GM12875 (cell line): ENCODE measurements at regions not wholly inside any gene's neighbourhood (a gene's known extent, or its start where the extent isn't known, plus 50 kb on each side); places are given as distances from the start of the nearest gene placed in this dataset.

Experiments
- H3K4me3 ChIP-seq: one replicate; pipeline ENCODE4 v1.5.1; 2011; ENCODE audit warnings: low read depth, low read length, control low read depth
- TF ChIP-seq, protein P1 (sequence below): IDR thresholded peaks from 2 replicates; pipeline ENCODE4 v1.5.1; 2011; ENCODE audit warnings: low read depth, mild to moderate bottlenecking, control low read depth, inconsistent platforms, low read length, moderate library complexity, borderline replicate concordance; ENCODE audit not compliant: insufficient read depth

DNA sequence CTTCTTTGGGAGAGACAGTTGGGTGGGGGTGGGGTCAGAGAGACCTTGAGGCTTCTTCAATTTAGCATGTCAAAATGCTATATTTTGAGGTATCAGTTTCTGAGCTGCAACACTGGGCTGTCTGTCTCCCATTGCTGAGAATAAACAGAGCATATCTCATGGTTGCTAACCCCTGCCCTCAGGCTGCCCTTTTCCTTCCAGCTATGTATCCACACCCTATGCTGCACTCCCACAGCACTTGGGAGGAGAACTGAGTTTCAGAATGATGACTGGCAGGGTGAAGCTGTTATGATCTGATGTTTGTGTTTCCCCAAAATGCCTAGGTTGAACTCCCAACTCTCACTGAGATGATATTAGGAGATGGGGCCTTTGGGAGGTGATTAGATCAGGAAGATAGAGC, 794.0 kb downstream of the RNF144A start:
- H3K4me3 ChIP-seq: no peak overlapping the region
- TF ChIP-seq, protein P1, sequence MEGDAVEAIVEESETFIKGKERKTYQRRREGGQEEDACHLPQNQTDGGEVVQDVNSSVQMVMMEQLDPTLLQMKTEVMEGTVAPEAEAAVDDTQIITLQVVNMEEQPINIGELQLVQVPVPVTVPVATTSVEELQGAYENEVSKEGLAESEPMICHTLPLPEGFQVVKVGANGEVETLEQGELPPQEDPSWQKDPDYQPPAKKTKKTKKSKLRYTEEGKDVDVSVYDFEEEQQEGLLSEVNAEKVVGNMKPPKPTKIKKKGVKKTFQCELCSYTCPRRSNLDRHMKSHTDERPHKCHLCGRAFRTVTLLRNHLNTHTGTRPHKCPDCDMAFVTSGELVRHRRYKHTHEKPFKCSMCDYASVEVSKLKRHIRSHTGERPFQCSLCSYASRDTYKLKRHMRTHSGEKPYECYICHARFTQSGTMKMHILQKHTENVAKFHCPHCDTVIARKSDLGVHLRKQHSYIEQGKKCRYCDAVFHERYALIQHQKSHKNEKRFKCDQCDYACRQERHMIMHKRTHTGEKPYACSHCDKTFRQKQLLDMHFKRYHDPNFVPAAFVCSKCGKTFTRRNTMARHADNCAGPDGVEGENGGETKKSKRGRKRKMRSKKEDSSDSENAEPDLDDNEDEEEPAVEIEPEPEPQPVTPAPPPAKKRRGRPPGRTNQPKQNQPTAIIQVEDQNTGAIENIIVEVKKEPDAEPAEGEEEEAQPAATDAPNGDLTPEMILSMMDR: no peak

DNA sequence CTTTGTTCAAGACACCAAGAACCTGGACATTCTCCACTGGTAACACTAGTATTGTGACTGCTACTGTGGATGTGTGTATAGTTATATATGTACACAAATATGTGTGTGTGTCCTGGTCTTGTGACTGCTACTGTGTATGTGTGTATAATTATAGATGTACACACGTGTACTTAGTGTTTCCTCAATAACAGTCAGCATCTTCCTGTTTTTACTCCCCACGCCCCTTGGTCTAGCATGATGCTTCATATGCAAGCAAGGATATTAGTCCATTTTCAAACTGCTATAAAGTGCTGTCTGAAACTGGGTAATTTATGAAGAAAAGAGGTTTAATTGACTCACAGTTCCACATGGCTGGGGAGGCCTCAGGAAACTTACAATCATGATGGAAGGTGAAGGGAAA, 802.7 kb downstream of the RNF144A start:
- TF ChIP-seq, protein P1: no peak
- H3K4me3 ChIP-seq: no peak overlapping the region

DNA sequence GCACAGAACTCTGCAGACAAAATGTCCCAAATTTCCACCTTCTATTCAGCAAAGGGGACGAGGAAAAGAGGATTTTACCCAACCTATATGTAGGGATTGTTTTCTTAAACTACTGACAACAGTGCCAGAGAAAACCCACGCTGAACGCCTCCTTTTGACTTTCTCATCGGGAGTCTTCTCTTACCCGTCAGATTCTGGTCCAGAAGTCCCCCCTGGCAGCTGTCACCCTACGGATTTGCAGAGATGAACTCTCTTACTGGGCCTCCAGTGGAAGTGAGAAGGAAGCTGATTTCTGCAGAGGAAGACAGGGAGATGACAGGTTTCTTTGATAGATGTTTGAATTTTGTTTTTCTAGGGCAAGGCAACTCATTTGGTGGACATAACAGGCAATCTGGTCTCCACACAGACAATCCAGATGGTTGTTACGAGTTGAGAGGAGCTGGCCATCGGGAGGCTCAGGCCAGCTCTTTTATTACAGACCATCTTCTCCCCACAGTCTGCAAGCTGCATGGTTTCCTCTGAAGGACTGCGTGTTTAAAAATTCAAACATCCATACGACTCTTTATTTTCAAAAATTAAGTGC, 804.3 kb downstream of the RNF144A start:
- TF ChIP-seq, protein P1: no peak
- no peak overlapping the region for H3K4me3 ChIP-seq

DNA sequence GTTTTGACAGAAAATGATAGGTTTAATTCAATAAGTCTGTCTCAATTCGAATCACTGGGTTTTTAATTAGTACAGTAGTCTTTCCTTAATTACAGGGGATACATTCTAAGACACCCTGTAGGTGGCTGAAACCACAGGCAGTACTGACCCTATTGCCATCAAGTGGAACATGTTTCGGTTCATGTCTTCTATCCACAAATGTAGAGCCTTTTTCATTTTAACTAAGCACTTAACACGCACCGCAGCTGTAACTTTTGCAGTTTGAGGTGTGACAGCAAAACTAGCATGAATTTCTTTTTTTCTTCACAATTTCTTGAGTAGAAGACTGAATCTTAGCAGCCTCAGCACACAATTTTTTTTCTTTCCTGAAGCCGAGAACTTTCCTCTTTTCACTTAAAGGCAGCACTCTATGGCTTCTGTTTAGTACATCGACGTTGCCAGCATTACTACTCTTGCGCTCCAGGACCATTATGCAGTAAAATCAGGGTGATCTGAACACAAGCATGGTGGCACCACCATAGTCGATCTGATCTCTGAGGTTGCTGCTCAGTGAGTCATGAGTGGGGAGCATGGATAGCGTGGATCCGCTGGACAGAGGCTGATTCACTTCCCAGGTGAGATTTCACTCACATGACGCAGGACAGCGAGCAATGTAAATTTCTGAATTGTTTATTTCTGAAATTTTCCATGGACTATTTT, 805.1 kb downstream of the RNF144A start:
- TF ChIP-seq, protein P1: no peak
- H3K4me3 ChIP-seq: no peak overlapping the region

DNA sequence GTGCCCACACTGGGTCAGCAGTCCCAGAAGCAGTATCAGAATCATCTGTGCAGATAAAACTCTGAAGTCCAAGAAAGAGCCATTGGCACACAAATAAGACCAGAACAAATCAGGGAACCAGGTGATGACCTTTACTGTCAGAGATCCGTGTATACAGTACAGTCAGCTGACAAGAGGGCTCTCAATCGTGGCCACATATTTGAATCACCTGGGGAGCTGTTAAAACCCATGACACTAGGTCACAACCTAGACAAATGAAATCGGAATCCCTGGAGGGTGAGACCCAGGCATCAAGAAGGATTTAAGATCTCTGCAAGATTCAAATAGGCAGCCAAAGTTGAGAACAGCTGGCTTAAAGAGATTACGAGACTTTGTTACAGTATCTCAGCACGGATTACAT, 807.1 kb downstream of the RNF144A start:
- TF ChIP-seq, protein P1: no peak
- no peak overlapping the region for H3K4me3 ChIP-seq

DNA sequence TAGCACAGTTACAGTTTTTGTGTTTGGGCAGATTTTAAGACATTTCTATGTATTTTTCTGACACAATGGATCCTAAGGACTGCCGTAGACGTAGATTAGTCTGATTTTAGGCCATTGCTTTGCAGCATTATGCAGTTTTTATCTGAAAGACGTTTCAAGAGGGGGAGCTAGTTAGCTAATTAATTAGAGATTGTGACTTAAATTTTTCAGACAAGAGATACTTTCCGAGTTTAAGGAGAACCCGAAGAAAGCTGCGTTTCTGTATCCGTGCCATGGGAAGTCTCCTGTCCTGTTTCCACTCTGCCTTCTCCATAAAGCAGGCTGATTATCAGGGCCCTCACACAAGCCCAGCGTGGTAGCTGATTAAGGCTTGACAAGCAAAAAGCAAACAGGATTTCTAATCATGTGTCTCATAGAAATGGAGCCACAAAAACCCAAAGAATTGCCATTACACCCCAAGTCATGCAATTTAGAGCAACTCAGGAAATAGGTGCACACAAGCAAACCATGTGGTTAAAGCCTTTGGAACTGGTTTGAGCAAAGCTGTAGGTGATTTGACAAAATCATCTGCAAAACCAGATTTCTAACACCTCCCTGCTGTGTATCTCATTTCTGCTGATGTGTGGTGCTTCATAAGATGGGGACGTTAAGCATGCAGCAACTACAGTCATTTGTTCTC, 808.1 kb downstream of the RNF144A start:
- no peak overlapping the region for H3K4me3 ChIP-seq
- TF ChIP-seq, protein P1: no peak
